ENCODE measurements at regions not wholly inside any gene's neighbourhood (a gene's known extent, or its start where the extent isn't known, plus 50 kb on each side); places are given as distances from the start of the nearest gene placed in this dataset.

DNA sequence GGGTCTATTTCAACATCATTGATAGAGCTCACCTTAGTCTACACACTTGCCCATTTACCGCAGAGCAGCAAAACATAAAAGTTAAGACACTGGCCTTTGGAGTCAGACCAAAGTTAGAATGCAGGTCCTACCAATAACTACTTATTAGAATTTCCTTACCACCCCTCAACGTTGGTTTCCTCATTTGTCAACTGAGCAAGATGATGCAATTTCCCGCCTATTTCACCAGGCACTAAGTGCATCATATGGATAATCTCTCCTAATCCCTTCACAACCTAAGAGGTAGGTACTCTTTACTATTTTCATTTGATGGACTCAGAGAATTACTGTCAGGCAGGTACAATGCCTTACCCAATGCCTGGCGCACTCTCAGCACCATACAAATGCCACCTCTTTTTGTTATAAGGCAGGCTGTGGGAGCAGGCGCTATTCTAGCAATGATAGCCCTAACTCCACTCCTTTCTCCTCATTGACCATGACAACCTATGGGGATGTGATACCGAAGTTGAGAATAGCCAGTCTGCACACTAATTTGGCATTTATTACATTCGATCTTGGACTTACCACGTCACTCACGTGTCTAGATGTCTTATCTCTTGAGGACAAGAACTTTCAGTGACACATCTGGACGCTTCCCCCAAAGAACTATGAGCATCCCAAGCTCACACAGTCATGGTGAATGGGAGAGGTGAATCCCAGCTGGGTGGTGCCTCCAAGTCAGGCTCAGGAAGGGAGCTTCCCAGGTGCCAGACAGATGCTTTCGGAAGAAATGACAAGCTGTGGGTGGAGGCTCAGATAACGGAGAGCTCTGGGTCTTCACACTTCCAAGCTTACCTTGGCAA lies 128.1 kb upstream of the STMND1 start:
- Mint-ChIP-seq H3K36me3 (no peaks in the 10 kb centered on the region), H3K4me1 (no peaks in the 10 kb centered on the region), H3K27ac (no peak overlapping the region), H3K4me3 (no peak overlapping the region), H3K9me3 (peaks cover 0 to 3% (median 0%) of the 10 kb centered on the region in 3 donors), H3K27me3 (peaks cover 15% of the 10 kb centered on the region)

DNA sequence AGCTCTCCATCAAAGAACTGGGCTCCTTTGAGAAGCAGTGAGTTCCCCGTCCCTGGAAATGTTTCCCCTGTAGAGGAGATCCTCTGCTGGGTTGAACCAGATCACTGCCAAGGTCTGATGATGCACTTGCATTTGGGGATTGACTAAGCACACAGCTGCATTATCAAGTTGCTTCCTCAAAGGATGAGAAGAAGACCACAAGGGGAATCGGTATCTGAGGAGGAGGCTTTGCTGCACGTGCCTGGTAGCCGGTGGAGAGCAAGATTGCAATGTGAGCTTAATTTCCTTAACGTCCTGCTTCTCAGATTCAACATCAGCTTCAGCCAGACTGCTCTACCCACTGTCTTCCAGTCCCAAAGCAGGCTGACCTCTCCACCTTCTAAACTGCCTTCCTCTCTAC lies 128.8 kb upstream of the STMND1 start:
- Mint-ChIP-seq H3K4me1 (no peaks in the 10 kb centered on the region), H3K27ac (no peak overlapping the region), H3K27me3 (peaks cover 15% of the 10 kb centered on the region), H3K36me3 (no peaks in the 10 kb centered on the region), H3K4me3 (no peak overlapping the region), H3K9me3 (peaks cover 0 to 3% (median 0%) of the 10 kb centered on the region in 3 donors)

DNA sequence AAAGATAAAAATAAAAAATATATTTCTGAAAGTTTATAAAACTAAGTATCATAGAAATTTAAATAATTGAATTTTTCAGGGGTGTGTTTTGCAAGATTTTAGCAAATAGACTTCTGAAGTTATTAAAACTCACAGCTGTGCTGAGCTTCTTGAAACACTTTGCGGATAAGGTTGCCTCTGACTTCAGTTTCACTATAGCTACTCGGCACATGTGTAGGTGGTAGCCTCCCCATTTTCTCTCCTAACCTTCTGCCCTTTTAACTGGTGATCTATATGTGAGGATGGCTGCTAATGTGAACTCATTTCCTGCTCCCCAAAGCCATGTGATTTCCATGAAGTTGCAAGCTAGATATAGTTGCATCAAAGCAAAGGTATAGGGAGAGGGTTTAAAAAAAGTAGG lies 129.3 kb upstream of the STMND1 start:
- H3K9me3 Mint-ChIP-seq: peaks cover 0 to 3% (median 0%) of the 10 kb centered on the region in 3 donors
- peaks cover 13% of the 10 kb centered on the region for H3K27me3 Mint-ChIP-seq
- no peaks in the 10 kb centered on the region for H3K36me3 Mint-ChIP-seq
- H3K4me1 Mint-ChIP-seq: no peaks in the 10 kb centered on the region
- H3K27ac Mint-ChIP-seq: no peak overlapping the region
- no peak overlapping the region for H3K4me3 Mint-ChIP-seq

DNA sequence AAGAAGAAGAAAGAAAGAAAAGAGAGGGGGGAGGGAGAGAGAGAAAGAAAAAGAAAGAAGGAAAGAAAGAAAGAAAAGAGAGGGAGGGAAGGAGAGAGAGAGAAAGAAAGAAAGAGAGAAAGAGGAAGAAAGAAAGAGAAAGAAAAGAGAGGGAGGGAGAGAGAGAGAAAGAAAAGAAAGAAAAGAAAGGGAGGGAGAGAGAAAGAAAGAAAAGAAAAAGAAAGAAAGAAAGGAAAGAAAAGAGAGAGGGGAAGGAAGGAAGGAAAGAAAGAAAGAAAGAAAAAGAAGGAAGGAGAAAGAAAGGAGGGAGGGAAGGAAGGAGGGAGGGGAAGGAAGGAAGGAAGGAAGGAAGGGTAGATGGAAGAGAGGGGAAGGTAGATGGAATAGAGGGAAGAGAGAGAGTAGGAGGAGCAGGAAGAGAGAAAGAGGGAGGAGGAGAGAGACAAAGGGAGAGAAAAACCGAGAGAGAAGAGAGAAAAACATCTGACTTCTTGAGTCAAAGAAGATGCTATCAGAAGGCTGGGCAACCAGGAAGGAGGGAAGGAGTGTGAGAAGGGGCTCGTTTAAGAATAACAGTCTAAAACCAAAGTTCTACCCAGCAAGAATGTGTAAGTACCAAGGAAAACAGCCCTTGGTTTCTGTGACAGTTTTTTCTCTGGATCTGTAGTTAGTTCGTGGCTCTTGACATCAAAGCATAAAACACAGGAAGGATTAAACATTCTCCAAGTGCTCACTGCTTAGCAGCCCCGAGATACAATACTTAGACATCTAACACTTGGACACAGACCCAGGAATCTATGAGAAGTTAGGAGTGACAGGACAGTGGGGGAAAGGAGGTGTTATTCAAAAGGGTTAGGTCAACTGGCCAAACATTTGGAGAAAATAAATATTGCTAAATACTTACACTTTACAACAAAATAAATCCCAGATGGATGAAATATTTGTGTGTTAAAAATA lies 131.9 kb upstream of the STMND1 start:
- H3K36me3 Mint-ChIP-seq: no peaks in the 10 kb centered on the region
- peaks cover 8% of the 10 kb centered on the region for H3K27me3 Mint-ChIP-seq
- no peaks in the 10 kb centered on the region for H3K9me3 Mint-ChIP-seq
- peaks cover 0 to 2% (median under 1%) of the 10 kb centered on the region in 3 donors for H3K4me1 Mint-ChIP-seq
- H3K27ac Mint-ChIP-seq: no peak overlapping the region
- no peak overlapping the region for H3K4me3 Mint-ChIP-seq

DNA sequence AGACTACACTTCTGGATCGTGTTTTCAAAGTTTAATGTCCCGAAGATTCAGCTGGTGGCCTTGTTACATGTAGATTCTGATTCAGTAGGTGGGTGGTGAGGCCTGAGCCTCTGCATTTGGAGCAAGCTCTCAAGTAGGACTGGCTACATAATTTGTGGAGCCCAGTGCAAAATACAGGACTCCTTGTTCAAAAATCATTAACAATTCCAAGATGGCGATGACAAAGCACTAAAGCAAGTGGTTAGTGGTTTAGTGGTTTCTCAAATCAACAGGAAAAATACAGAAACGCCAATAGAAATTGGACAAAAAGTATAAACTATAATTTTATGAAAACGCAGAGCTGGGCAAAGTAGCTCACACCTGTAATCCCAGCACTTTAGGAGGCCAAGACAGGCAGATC lies 133.7 kb upstream of the STMND1 start:
- H3K4me3 Mint-ChIP-seq: no peak overlapping the region
- H3K4me1 Mint-ChIP-seq: peaks cover 0 to 3% (median 2%) of the 10 kb centered on the region in 3 donors
- no peaks in the 10 kb centered on the region for H3K36me3 Mint-ChIP-seq

DNA sequence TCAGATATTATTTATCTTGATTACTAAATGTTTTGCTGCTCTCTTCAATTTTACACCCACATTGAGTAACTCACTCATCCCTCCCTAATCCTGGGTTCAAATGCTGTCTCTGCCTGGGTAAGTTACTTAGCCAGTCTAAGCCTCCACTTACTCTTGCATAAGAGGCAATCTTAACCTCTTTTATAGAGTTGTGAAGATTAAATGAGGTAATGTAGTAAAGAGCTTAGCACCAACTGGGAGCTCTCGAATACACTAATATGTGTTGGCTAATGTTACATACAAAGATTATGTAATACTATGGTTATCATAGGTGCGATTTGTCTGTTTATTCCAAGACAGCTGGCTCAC lies 134.4 kb upstream of the STMND1 start:
- H3K4me1 Mint-ChIP-seq: peaks cover 0 to 3% (median 2%) of the 10 kb centered on the region in 3 donors

More for the DNA sequence above, 133.7 kb upstream of the STMND1 start:
- no peak overlapping the region for H3K27ac Mint-ChIP-seq
- no peaks in the 10 kb centered on the region for H3K9me3 Mint-ChIP-seq
- peaks cover 9% of the 10 kb centered on the region for H3K27me3 Mint-ChIP-seq

DNA sequence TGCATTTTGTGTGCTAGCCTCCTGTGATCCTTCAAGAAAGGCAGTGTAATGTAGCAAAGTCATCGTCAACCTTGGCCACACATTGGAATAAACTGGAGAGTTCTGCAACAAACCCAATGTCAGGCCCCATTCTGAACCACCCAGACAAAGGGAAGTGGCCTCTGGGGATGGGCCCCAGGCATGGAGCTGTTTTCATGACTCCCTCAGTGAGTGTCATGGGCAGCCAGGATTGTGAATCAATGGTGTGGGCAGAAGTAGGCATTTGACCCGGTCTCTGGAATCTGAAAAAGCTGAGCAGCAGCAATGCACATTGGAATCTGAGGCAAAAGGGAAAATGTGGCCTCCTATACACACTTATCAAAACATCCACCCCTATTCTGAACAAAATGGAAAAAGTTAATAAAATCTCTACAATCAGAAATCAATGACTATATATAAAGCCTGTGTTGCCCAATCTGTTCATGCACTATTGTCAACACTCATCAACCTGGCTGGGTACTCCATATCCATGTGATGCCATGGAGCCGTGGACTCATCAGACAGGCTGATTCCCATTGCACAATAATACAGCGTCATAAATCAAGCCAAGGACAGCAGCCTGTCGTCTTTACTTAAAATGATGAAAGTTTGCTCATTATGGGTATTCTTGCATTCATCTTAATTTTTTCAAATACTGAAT lies 134.9 kb upstream of the STMND1 start:
- Mint-ChIP-seq H3K27ac (no peak overlapping the region), H3K9me3 (no peaks in the 10 kb centered on the region), H3K36me3 (no peaks in the 10 kb centered on the region), H3K4me3 (no peak overlapping the region), H3K4me1 (peaks cover 0 to 3% (median 2%) of the 10 kb centered on the region in 3 donors), H3K27me3 (peaks cover 8% of the 10 kb centered on the region)

More for the DNA sequence above, 134.4 kb upstream of the STMND1 start:
- Mint-ChIP-seq H3K27ac (no peak overlapping the region), H3K9me3 (no peaks in the 10 kb centered on the region), H3K27me3 (peaks cover 9% of the 10 kb centered on the region), H3K4me3 (no peak overlapping the region), H3K36me3 (no peaks in the 10 kb centered on the region)

DNA sequence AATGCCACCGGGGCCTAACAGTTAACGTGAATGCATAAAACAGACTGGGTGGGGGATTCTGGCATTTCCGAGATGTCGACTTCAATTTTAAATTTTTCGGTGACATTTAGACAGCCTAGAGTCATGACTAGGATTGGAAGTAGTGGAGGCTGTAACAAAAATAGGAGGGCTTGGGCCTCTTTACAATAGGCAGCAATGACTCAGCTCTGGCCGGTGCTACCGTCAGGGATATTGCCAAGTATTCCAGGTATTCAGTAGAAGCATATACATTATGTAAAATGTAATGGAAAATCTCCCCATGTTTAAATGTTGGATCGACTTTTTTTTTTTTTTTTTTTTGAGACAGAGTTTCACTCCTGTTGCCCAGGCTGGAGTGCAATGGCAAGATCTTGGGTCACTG lies 136.2 kb upstream of the STMND1 start:
- Mint-ChIP-seq H3K9me3 (no peaks in the 10 kb centered on the region), H3K4me3 (peak overlapping the region in 1 of 4 donors; percentile 4), H3K27me3 (peaks cover 8% of the 10 kb centered on the region), H3K4me1 (peaks cover 0 to 3% (median 2%) of the 10 kb centered on the region in 3 donors), H3K36me3 (no peaks in the 10 kb centered on the region), H3K27ac (no peak overlapping the region)

DNA sequence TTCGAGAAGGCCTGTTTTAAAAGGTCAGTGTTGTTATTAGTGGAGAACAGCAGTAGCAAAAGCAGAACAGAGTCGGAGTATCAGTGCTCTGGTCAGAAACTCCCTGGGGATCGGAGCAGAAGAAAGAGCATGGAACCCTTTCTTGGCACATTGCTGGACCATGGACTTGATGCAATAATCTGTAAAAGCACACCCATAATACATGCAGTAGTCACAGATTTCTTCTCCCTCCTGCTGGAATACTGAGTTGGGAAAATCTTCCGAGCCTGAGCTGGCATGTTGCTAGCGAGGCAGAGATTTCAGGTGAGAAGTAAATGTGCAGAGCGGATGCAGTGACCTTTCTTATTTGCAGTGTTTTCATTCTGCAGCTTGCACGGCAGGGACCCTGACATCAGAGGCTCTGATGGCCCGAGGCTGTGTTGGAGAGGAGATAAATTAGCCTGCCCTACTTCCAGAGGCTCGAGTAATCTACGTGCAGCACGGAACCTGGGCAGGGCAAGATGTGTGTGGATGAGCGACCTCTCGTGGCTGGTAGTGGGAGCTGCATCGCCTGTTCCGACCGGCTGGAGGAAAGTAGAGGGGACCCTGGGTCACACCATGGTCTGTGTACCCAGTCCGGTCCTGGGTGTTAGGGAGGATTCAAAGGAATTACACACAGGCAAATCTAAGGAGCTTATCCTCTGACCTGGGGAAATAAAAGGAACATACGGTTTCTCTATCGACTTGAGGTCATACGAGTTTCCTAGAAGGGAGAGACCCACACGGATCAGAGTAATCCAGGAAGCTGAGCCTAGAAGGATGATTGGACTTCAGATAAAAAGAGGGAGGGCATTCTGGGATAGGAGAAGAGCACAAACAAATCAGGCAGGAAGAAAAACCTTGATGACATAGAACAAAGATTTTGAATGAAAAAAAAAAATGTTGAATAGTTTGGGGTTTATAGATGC lies 137.0 kb upstream of the STMND1 start:
- Mint-ChIP-seq H3K4me1 (peaks cover 0 to 3% (median 2%) of the 10 kb centered on the region in 3 donors), H3K27me3 (peaks cover 8% of the 10 kb centered on the region), H3K36me3 (no peaks in the 10 kb centered on the region), H3K4me3 (no peak overlapping the region), H3K27ac (peak overlapping the region in 2 of 3 donors; percentile 36 to 50), H3K9me3 (no peaks in the 10 kb centered on the region)

DNA sequence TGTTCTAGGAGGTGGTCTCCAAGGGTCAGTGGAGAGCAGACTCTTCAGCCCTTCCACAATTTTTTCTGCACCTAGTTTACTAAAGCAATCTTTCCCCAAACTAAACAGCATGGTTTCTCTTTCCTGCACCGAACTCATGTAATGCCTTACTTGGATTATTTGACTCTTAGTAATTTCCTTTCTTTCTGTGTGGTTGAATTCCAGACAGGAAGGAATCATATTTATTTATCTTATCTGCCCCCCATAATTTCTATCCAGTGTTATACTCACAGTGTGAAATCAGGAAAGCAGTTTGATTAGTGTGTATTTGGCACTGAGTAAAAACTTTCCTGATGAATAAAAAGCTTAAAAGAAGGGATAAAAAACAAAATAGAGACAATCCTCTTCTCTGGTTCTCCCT lies 140.3 kb upstream of the STMND1 start:
- H3K27me3 Mint-ChIP-seq: peaks cover 4% of the 10 kb centered on the region

DNA sequence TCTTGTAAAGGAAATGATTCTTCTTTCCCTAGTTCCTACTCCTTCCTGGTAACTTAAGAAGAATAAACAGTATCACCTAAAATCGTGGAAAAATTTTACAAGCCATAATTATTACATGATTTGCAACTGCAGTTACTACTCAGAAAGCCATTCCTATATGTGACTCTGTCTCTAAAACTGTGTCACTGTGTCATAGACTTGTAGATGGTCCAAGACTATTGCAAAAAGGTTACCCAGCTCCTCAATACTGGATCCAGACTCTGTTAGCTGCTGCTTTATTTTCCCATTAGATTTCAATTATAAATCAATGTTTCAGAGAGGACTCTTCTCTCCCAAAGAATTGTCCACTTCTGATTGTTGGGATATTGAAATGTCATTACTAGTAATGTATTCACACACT lies 142.1 kb upstream of the STMND1 start:
- H3K4me3 Mint-ChIP-seq: no peak overlapping the region
- no peaks in the 10 kb centered on the region for H3K27me3 Mint-ChIP-seq
- peaks cover 0 to 1% (median 0%) of the 10 kb centered on the region in 3 donors for H3K9me3 Mint-ChIP-seq
- H3K36me3 Mint-ChIP-seq: no peaks in the 10 kb centered on the region
- no peak overlapping the region for H3K27ac Mint-ChIP-seq
- H3K4me1 Mint-ChIP-seq: peaks cover 0 to under 1% (median 0%) of the 10 kb centered on the region in 3 donors

More for the DNA sequence above, 140.3 kb upstream of the STMND1 start:
- Mint-ChIP-seq H3K36me3 (no peaks in the 10 kb centered on the region), H3K27ac (no peak overlapping the region), H3K4me3 (no peak overlapping the region), H3K4me1 (peaks cover 0 to 3% (median under 1%) of the 10 kb centered on the region in 3 donors), H3K9me3 (no peaks in the 10 kb centered on the region)

DNA sequence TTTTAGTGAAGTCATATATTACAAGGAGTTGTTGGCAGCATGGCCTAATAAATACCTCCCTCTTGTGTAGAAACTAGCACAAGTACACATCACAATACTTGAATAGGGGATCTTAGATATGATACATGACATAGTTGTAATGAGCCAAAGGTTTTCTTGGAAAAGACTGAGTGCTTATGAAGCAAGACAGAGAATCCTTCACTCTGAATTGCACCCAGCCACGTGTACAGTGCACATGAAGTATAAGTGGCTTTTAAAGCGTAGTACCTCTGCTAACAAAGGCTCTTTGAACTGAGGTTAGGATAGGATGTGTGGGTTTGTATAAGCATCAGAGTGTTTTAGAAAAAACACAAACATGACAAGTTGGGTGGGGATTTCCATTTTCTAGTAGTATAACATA lies 145.5 kb upstream of the STMND1 start:
- Mint-ChIP-seq H3K9me3 (peaks cover 0 to 1% (median 0%) of the 10 kb centered on the region in 3 donors), H3K4me1 (no peaks in the 10 kb centered on the region), H3K27me3 (peaks cover 2% of the 10 kb centered on the region), H3K27ac (no peak overlapping the region), H3K4me3 (no peak overlapping the region), H3K36me3 (no peaks in the 10 kb centered on the region)

DNA sequence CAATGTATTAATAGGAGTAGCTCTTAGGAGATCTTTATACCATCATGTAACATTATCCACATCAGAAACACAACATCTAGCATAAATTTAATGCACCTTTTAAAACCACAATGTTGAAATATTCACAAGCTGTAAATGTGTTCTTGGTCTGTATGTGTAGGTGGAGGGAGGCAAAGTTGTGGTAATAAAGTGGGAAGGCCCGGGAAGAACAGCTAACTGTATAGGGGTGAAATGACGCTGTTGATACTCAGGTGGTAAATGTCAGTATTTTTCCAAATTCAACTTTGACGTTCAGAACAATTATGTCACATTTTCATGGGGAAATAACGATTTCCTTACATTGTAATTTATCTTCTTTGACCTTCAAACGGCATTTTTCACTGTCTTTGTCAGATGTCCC lies 146.0 kb upstream of the STMND1 start:
- Mint-ChIP-seq H3K4me1 (no peaks in the 10 kb centered on the region), H3K27ac (peak overlapping the region in 1 of 3 donors; percentile 2), H3K4me3 (no peak overlapping the region), H3K36me3 (no peaks in the 10 kb centered on the region), H3K27me3 (peaks cover 2% of the 10 kb centered on the region), H3K9me3 (peaks cover 0 to 1% (median 0%) of the 10 kb centered on the region in 3 donors)

DNA sequence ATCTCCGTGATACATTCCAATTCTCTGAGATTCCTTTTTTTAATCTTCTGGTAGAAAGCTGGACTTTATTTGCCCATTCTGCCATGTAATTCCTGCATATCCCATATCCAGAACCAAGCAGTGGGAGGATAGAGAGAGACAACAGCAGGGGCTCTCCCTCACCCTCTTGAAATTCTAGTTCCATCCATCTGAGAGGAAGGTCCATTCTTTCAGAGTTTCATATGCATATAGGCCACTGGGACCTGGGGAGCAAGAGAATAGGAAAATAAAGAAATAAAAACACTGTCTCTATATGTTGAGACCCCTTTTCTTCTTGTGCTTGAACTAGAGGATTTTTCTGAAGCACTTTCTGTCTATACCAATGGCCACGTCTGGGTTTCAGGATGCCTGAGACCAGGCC lies 147.9 kb upstream of the STMND1 start:
- Mint-ChIP-seq H3K36me3 (no peaks in the 10 kb centered on the region), H3K27ac (no peak overlapping the region), H3K27me3 (peaks cover 4% of the 10 kb centered on the region), H3K9me3 (peaks cover 0 to 1% (median 0%) of the 10 kb centered on the region in 3 donors), H3K4me1 (peaks cover 0 to under 1% (median 0%) of the 10 kb centered on the region in 3 donors), H3K4me3 (no peak overlapping the region)

Measured in IgD-negative memory B cell (primary cell).